ENCODE measurements at regions not wholly inside any gene's neighbourhood (a gene's known extent, or its start where the extent isn't known, plus 50 kb on each side); places are given as distances from the start of the nearest gene placed in this dataset.

DNA sequence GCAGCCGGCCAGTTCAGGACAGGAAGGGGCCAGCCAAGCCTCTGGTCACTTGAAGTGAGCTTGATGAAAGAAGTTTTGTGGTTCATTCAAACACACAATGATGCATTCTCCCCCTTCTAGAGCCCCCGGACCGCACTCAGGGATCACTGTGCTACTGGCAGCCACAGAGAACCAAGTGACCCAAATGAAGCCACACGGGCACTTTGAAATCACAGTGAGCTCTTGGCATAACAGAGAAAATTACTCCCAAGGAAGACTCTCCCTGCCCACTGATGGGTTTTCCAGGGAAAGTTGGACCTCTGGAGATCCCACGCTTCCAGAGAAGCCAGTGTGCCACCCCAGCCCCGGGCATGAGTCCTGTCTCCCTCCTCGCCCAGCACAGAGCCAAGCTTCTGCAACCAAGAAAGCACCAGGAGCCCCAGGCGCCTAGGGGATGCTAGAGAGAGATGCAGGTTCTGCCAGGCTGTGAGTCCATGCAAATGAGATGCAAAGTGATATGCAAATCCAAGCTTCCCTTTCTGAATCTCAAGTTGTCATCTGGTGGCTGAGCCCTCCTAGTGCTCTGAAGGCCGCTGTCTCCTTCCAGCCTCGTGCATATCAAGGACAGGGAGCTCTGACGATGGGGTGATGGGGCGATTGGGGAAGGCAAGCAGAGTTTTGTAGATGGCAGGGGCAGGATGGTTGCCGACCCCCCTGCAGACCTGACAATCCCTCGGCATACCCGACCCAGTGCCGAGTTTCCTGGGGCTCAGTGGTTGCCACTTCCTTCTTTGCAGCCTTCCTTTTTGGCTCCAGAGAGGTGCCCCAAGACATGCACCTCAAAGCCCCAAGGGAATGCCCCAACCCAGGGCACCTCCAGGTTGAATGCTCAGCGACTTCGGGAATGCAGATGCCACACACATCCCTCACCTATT, 59.7 kb upstream of the TNRC6C start:
- TF ChIP-seq CTCF (tag by site-specific recombination; IDR thresholded peaks at IDR 0.05) (no peak), ZNF311 (tag by site-specific recombination; IDR thresholded peaks at IDR 0.05; ENCODE audit: borderline replicate concordance) (no peak)
- TF ChIP-seq, protein P1, sequence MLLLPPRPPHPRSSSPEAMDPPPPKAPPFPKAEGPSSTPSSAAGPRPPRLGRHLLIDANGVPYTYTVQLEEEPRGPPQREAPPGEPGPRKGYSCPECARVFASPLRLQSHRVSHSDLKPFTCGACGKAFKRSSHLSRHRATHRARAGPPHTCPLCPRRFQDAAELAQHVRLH (tag by site-specific recombination; IDR thresholded peaks at IDR 0.05): no peak
